ENCODE measurements at regions not wholly inside any gene's neighbourhood (a gene's known extent, or its start where the extent isn't known, plus 50 kb on each side); places are given as distances from the start of the nearest gene placed in this dataset.
"Not testable (repeated sequence)": the region's sequence is repeated elsewhere in the genome, so short reads cannot be mapped to it uniquely, and the experiment has no call there.

DNA sequence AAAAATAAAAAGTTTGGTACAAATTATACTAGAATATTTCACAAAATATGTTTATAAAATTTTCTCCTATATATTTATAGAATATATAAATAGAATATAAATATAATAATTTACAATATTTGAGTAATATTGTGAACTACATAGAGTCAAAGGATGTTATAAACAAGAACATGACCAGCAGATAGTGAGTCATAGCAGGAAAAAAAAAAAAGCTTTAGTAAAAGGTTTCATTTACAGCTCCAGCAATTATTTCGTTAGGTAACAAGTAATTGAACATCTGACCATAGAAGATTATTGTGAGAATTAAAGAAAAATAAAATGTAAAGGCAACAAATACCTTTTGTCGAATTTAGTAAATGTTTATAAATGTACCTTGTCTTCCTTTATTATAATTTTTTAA is 864.1 kb downstream of the PCDH17 start:
- TF ChIP-seq, protein P1, sequence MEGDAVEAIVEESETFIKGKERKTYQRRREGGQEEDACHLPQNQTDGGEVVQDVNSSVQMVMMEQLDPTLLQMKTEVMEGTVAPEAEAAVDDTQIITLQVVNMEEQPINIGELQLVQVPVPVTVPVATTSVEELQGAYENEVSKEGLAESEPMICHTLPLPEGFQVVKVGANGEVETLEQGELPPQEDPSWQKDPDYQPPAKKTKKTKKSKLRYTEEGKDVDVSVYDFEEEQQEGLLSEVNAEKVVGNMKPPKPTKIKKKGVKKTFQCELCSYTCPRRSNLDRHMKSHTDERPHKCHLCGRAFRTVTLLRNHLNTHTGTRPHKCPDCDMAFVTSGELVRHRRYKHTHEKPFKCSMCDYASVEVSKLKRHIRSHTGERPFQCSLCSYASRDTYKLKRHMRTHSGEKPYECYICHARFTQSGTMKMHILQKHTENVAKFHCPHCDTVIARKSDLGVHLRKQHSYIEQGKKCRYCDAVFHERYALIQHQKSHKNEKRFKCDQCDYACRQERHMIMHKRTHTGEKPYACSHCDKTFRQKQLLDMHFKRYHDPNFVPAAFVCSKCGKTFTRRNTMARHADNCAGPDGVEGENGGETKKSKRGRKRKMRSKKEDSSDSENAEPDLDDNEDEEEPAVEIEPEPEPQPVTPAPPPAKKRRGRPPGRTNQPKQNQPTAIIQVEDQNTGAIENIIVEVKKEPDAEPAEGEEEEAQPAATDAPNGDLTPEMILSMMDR (IDR thresholded peaks at IDR 0.05; ENCODE audit: insufficient read depth, low read depth, low read length, missing control alignments): no peak
- H3K4me3 ChIP-seq (ENCODE audit: low read length): no peak overlapping the region
- DNase-seq (ENCODE audit: low read depth): no peak

DNA sequence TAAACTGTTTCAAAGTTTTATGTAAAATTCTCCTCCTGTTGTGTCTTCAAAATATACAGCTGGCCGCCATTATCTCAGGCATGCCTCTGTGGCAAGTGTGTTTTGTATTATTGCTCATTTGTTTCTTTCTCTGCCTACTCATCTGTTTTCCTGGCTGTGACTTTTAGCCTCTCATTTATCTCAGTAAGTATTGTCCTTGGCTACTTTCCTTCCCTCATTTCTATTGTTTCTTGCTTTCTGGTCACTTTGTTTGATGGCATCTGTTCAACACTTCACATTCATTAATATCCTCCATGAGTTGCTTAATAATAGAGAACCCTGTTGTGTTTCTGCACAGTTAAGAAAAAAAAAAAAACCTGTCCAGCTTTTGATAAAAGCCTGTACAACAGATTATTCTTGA is 869.4 kb downstream of the PCDH17 start:
- no peak for DNase-seq (ENCODE audit: low read depth)
- H3K4me3 ChIP-seq (ENCODE audit: low read length): no peak overlapping the region
- TF ChIP-seq, protein P1 (IDR thresholded peaks at IDR 0.05; ENCODE audit: insufficient read depth, low read depth, low read length, missing control alignments): no peak

DNA sequence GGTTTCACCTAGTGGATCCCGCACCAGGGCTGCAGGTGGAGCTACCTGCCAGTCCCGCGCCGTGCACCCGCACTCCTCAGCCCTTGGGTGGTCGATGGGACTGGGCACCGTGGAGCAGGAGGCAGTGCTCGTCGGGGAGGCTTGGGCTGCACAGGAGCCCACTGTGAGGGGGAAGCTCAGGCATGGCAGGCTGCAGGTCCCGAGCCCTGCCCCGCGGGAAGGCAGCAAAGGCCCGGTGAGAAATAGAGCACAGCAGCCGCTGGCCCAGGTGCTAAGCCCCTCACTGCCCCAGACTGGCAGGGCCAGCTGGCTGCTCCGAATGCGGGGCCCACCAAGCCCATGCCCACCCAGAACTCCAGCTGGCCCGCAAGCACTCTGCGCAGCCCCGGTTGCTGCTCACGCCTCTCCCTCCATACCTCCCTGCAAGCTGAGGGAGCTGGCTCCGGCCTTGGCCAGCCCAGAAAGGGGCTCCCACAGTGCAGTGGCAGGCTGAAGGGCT is 872.7 kb downstream of the PCDH17 start:
- H3K4me3 ChIP-seq (ENCODE audit: low read length); DNase-seq (ENCODE audit: low read depth): not testable (repeated sequence)

DNA sequence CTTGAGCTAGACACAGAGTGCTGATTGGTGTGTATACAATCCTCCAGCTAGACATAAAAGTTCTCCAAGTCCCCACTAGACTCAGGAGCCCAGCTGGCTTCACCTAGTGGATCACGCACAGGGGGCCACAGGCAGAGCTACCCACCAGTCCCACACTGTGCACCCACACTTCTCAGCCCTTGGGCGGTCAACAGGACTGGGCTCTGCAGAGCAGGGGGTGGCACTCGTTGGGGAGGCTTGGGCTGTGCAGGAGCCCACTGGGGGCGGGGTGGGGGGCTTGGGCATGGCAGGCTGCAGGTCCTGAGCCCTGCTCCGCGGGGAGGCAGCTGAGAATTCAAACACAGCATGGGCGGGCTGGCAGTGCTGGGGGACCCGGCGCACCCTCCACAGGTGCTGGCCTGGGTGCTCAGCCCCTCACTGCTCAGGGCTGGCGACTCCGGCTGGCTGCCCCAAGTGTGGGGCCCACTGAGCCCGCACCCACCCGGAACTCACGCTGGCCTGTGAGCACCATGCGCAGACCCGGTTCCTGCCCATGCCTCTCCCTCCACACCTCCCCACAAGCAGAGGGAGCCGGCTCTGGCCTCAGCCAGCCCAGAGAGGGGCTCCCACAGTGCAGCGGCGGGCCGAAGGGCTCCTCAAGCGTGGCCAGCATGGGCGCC is 873.8 kb downstream of the PCDH17 start:
- not testable (repeated sequence) for DNase-seq (ENCODE audit: low read depth); H3K4me3 ChIP-seq (ENCODE audit: low read length)

DNA sequence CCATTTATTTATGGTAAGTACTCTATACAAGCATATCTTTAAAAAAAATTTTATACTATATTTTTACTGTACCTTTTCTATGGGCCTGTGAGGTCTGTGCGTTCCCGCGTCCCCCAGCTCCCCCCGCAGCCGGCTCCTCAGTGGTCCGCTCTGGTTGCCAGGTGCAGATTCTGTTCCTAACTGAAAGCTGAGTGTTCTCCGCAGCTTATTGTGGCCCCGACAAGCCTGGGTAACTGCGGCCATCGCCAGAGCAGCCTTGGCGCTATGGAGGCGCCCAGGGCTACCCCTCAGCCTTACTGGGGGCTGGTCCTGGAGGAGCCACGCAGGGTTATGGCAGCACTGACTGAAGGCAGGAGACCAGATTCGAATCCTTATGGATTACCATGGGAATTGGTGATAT is 896.8 kb downstream of the PCDH17 start:
- DNase-seq (ENCODE audit: low read depth): no peak
- no peak overlapping the region for H3K4me3 ChIP-seq (ENCODE audit: low read length)
- TF ChIP-seq, protein P1 (IDR thresholded peaks at IDR 0.05; ENCODE audit: insufficient read depth, low read depth, low read length, missing control alignments): no peak

DNA sequence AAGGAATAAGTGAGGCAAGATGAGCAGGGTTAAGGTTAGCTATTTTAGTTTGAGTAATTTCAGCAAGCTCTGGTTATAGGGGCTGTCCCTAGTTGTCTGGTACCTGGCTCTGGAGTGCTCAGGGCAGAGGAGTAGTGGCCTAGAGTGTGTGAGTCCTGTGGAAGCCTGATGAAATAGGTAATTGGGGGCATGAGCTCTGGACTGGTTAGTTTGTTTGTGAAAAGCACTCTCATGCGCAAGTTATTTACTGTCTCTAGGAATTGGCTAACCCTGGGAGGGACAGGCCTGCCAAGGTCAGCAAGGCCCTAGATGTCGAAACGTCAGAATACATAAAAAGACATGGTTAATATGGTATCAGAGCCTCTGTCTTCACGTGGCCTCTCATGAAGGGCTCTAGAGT is 900.1 kb downstream of the PCDH17 start:
- no peak for DNase-seq (ENCODE audit: low read depth)
- no peak overlapping the region for H3K4me3 ChIP-seq (ENCODE audit: low read length)
- TF ChIP-seq, protein P1 (IDR thresholded peaks at IDR 0.05; ENCODE audit: insufficient read depth, low read depth, low read length, missing control alignments): no peak

DNA sequence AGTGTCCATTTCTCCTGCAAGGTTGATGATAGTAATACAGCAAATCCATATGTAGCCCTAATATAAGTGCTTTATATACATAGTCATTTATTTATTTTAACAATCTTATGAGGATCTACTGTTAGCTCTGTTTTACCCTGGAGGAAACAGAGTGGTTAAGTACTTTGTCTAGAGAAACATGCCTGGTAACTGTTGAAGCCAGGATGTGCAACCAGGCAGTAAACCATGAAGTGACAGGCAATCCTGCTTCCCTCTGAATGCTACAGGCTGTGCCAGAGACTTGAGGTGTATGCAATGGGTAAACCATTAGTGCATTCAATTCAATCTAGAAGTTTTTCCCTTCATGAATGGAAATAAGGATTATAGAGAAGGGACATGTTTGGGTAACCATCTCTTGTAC is 911.0 kb downstream of the PCDH17 start:
- no peak for DNase-seq (ENCODE audit: low read depth)

DNA sequence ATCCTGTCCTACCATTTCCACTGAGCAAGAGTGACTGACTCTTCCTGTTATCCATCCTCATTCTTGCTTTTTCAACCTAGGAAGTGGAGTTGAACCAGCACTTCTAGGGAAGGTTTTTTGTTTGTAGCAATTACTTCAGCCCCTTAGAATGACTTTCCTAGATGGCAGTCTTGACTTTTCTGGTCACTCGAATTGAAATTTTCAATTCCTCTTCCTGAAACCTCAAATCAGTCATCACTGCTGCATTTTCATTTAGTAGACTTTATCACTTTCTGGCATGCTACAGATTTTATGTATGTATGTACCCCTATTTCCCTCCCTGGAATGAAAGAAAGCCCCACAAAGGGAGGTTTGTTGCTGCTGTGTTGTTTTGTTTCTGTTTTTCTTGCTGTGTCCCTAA is 915.9 kb downstream of the PCDH17 start:
- TF ChIP-seq, protein P1 (IDR thresholded peaks at IDR 0.05; ENCODE audit: insufficient read depth, low read depth, low read length, missing control alignments): no peak
- no peak overlapping the region for H3K4me3 ChIP-seq (ENCODE audit: low read length)
- DNase-seq (ENCODE audit: low read depth): no peak

More for the DNA sequence above, 911.0 kb downstream of the PCDH17 start:
- TF ChIP-seq, protein P1 (IDR thresholded peaks at IDR 0.05; ENCODE audit: insufficient read depth, low read depth, low read length, missing control alignments): no peak
- no peak overlapping the region for H3K4me3 ChIP-seq (ENCODE audit: low read length)

Data from epithelial cell of esophagus (primary cell).